Sigmoid colon (tissue), 4 donors: ENCODE measurements at regions not wholly inside any gene's neighbourhood (a gene's known extent, or its start where the extent isn't known, plus 50 kb on each side); places are given as distances from the start of the nearest gene placed in this dataset.

Experiments used
- CTCF ChIP-seq, 4 experiments: fragments of 450-650 bp in 3 of 4; fragments of 200-600 bp in 1 of 4; IDR thresholded peaks; one replicate each; pipeline ENCODE4 v1.5.1; 2016 to 2019; ENCODE audit warnings: antibody characterized with exemption in 4 of 4, mild to moderate bottlenecking in 3 of 4, moderate library complexity in 2 of 4
- EP300 ChIP-seq, 4 donors: sonication (generic); formaldehyde crosslinking; IDR thresholded peaks; one replicate each; pipeline ENCODE4 v1.6.1; 2017; ENCODE audit warnings: antibody characterized with exemption in 4 of 4

GRCh38 chr5:94040591-94041148, 299.3 kb upstream of the POU5F2 start:
- TF ChIP-seq CTCF (IDR thresholded peaks at IDR 0.05) (no peak), EP300 (IDR thresholded peaks at IDR 0.05) (no peak)
